Liver (tissue), 3 donors: ENCODE measurements at regions not wholly inside any gene's neighbourhood (a gene's known extent, or its start where the extent isn't known, plus 50 kb on each side); places are given as distances from the start of the nearest gene placed in this dataset.

Experiments
- ATF3 ChIP-seq: IDR thresholded peaks from 2 replicates; pipeline ENCODE4 v1.6.1; 2016; ENCODE audit warnings: antibody characterized with exemption
- CTCF ChIP-seq: fragments of 150-350 bp; IDR thresholded peaks from 2 replicates; pipeline ENCODE4 v1.5.1; 2017; ENCODE audit warnings: improper control_type of control experiment, low read depth, low read length; ENCODE audit not compliant: missing input control
- EGR1 ChIP-seq, 2 donors: IDR thresholded peaks; 2 replicates each; pipeline ENCODE4 v1.6.1; 2016 to 2018; ENCODE audit warnings: antibody characterized with exemption in 2 of 2, low read depth in 2 of 2
- NR2F2 ChIP-seq: IDR thresholded peaks from 2 replicates; pipeline ENCODE4 v1.6.1; 2016; ENCODE audit warnings: antibody characterized with exemption
- SP1 ChIP-seq: IDR thresholded peaks from 2 replicates; pipeline ENCODE4 v1.6.1; 2018; ENCODE audit warnings: antibody characterized with exemption, mild to moderate bottlenecking
- TAF1 ChIP-seq: conservative IDR thresholded peaks from 2 replicates; pipeline ENCODE4 v1.6.1; 2016; ENCODE audit warnings: antibody characterized with exemption, mild to moderate bottlenecking
- YY1 ChIP-seq: IDR thresholded peaks from 2 replicates; pipeline ENCODE4 v1.6.1; 2016; ENCODE audit warnings: antibody characterized with exemption, mild to moderate bottlenecking
- donor health status: healthy.
- donor health status: healthy.

GRCh38 chr3:168862466-168862865 is 766.7 kb upstream of the GOLIM4 start:
- no peak for TF ChIP-seq TAF1
- TF ChIP-seq EGR1 (IDR thresholded peaks at IDR 0.05; ENCODE audit: low read depth in 2 of 2): no peak
- TF ChIP-seq SP1: no peak
- no peak for TF ChIP-seq ATF3
- no peak for TF ChIP-seq NR2F2
- TF ChIP-seq CTCF: no peak
- no peak for TF ChIP-seq YY1
